ENCODE measurements at regions not wholly inside any gene's neighbourhood (a gene's known extent, or its start where the extent isn't known, plus 50 kb on each side); places are given as distances from the start of the nearest gene placed in this dataset.

DNA sequence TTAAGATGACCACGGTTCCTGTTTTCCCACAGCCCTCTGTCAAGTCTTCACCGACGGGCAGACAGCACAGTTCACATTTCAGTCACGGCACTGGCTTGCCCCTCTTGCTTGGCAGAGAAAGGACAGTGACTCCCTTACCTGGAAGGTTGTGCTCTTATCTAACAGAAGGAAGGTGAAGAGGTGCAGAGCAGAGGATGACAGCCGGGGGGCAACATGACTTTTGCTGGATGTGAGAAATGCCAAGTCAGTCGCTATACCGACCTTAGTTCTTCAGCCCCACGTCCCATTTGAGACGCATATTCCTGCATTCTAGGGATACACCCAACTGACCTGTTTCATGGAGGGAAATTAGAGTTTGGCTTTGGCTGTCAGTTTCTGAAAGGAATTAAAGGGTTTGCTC, 492.3 kb downstream of the NPIPA7 start:
- no peak for DNase-seq (ENCODE audit: low read depth)

GRCh38 chr16:16877061-16877460, 498.1 kb downstream of the NPIPA7 start:
- no peak for DNase-seq (ENCODE audit: low read depth)

GRCh38 chr16:16879567-16880251, 500.8 kb downstream of the NPIPA7 start:
- DNase-seq (ENCODE audit: low read depth) = no peak

- DNase-seq (ENCODE audit: low read depth) = no peak
Measured at GRCh38 chr16:16881814-16882213, 502.9 kb downstream of the NPIPA7 start.

GRCh38 chr16:16882766-16883165, 503.8 kb downstream of the NPIPA7 start:
- no peak for DNase-seq (ENCODE audit: low read depth)

DNA sequence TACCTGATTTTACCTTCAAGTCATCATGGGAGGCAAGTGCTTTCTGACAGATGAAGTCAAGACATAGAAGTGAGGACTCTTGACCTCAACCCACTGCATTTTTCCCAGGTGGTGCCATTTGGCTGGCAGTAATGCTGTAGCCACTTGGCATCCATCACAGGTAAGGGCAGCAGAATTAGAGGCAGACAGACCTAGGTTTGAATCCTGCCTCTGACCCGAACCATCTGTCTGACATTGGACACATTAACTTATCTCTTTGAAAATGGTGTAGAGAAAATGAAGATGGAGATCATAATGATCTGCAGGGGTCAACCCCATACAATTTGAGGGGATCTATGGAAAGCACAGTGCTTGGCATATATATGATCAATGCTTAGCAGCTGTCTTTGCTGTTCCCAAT, 505.5 kb downstream of the NPIPA7 start:
- no peak for DNase-seq (ENCODE audit: low read depth)

DNA sequence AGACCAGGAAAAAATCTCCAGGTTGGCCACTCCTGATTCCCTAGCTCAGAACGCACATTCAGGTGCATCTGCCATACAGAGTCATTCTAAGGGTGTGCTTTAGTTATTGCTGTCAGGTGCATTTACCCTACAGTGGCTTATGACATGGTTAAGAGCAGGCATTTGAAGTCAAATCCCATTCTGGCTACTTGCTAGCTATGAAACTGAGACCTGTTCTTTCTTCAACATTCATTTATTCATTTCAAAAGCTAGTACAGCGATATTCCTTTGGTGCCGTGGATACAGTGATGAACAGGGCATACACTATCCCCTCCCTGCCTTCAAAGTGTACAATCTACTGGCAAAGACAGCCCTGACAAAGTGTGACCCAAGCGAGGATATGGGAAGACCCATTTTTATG, 508.3 kb downstream of the NPIPA7 start:
- no peak for DNase-seq (ENCODE audit: low read depth)

- peak; percentile 6 for DNase-seq (ENCODE audit: low read depth)
Measured at GRCh38 chr16:16890964-16891363, 512.0 kb downstream of the NPIPA7 start.

GRCh38 chr16:16904601-16905000, 525.7 kb downstream of the NPIPA7 start:
- DNase-seq (ENCODE audit: low read depth) = no peak

- DNase-seq (ENCODE audit: low read depth) = no peak
Measured at GRCh38 chr16:16905850-16906249, 526.9 kb downstream of the NPIPA7 start.

- no peak for DNase-seq (ENCODE audit: low read depth)
Measured at GRCh38 chr16:16907089-16907488, 528.1 kb downstream of the NPIPA7 start.

GRCh38 chr16:16908077-16908476, 529.1 kb downstream of the NPIPA7 start:
- DNase-seq (ENCODE audit: low read depth) = no peak

- peak; percentile 11 for DNase-seq (ENCODE audit: low read depth)
Measured at GRCh38 chr16:16909126-16909525, 530.2 kb downstream of the NPIPA7 start.

DNA sequence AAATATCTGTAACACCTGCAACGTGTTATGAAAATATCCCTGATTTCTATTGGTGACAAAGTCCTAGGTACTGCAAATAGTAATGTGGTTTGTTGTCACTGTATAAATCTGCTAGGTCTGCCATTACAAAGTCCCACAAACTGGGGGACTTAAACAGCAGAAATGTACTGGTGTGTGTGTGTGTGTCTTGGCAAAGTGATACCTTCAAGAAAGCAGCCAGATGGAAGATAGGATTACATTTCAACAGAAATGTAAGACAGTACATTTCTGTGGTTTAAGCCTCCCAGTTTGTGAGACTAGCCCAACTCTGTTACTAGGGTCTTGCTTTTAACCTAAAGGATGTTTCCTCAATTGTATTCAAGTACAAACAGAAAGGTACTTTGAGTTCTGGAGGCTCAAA, 531.7 kb downstream of the NPIPA7 start:
- no peak for DNase-seq (ENCODE audit: low read depth)

DNA sequence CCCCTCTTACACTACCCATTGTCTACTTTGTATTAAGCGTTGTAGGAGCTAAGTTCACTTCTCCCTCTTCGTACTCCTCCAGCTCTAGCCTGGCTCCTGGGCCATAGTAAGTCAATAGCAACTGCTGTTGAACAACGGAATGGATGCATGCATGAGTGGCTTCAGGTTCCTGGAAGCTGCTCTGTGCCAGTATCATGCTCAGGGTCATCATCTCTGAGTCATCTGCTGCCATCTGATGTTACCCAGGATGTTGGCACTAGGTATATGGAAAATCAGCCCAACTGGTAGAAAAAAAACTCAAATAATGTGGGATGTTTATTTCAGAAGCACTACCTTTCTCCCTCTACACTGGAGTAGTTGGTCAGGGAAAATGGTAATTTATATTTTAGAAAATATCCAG, 536.8 kb downstream of the NPIPA7 start:
- peak; percentile 16 for DNase-seq (ENCODE audit: low read depth)

- DNase-seq (ENCODE audit: low read depth) = no peak
Measured at GRCh38 chr16:16917191-16917785, 538.3 kb downstream of the NPIPA7 start.

GRCh38 chr16:16923479-16923878, 544.5 kb downstream of the NPIPA7 start:
- DNase-seq (ENCODE audit: low read depth) = no peak

DNA sequence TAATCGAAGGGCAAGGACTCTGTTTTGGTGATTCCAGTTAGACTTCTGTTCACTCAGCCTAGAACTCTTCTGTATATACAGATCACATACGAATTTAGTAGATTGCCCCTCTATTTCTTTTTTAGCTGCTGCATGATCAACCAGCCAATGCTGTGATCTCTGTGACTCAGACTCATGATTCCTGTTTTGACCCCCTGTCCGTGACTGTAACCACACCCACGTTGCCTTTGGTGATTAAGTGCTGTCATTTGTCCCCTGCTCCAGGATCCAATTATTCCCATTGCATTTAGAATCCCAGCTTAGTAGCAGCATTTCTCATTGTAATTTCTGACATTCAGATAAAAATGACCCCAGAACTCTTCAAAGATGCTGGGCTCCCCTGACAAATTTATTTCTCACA, 545.7 kb downstream of the NPIPA7 start:
- no peak for DNase-seq (ENCODE audit: low read depth)

- DNase-seq (ENCODE audit: low read depth) = no peak
Measured at GRCh38 chr16:16925432-16925831, 545.3 kb downstream of the XYLT1 start.

DNA sequence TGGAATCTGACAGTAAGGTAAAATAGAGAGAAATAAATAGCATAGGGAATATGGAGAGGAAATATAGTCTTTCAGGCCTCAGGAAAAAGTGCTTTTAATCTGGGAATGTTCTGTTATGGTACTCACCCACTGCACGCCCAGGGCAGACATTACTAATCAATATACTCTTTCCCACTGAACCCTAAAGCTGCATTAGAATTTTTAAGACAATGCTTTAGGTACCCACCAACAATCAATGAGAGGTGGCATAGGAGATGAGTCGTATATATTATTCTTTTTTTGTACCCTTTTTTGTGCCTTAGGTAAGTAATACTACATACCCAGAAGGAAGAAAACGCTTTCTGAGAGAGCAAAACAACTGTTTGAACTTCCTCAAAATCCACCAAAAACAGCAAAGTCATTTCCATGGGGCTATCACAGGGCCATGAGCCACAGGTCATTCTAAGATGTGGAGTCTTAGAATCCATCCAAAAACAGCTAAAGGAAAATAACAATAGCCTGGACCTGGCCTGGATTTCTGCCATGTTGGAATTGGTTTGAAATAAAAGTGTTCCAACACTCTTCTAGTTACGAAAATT, 542.1 kb downstream of the XYLT1 start:
- DNase-seq (ENCODE audit: low read depth) = no peak

- DNase-seq (ENCODE audit: low read depth) = no peak
Measured at GRCh38 chr16:16930309-16931000, 540.3 kb downstream of the XYLT1 start.

GRCh38 chr16:16933861-16934260, 536.9 kb downstream of the XYLT1 start:
- DNase-seq (ENCODE audit: low read depth) = no peak
